ENCODE measurements at regions not wholly inside any gene's neighbourhood (a gene's known extent, or its start where the extent isn't known, plus 50 kb on each side); places are given as distances from the start of the nearest gene placed in this dataset.

DNA sequence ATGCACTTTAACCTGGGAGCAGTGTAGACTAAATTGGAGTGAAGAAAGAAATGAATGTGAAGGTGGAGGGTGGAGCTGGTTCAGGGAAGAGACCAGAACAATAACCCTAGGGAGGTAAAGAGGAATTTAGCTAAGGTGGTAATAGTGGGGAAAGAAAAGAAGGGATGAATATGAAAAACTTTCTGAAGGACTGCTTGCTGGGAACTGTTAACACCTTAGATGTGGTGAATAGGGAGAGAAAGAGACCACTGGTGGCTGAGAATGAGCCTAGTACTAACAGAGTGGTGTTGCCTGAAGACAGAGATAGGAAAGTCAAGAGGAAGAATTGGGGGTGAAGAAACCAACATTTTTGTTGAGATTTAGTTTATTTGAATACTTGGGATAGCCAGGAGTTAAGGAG, 78.4 kb upstream of the HS3ST5 start:
- H3K4me1 Mint-ChIP-seq = no peaks in the 10 kb centered on the region

DNA sequence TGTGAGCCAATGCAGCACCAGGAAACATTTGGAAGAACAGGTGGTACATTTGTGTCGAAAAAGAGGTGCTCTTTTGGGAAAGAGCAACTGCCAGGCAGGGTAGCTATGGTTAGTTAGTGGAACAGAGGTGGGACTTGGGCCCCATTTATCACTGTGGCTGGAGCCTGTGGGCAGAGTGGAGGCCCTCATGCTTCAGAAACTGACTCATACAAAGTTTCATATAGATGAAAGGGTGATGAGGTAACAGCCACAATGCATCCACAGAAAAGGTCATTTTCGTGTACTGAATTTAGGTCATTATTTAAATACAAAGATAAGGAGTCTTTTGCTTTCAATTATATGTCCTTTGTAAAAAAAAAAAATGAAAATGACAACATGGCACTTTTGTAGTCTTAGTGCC, 76.4 kb upstream of the HS3ST5 start:
- H3K27ac Mint-ChIP-seq = no peak overlapping the region
- H3K9me3 Mint-ChIP-seq = peaks cover 1% of the 10 kb centered on the region
- no peaks in the 10 kb centered on the region for H3K4me1 Mint-ChIP-seq
- ATAC-seq (ENCODE audit: low read depth) (no peak), DNase-seq (ENCODE audit: low spot score in 2 of 2) (no peak)
- no peaks in the 10 kb centered on the region for H3K27me3 Mint-ChIP-seq
- H3K36me3 Mint-ChIP-seq = no peaks in the 10 kb centered on the region
- no peak overlapping the region for H3K4me3 Mint-ChIP-seq

More for the DNA sequence above, 78.4 kb upstream of the HS3ST5 start:
- no peak overlapping the region for H3K4me3 Mint-ChIP-seq
- H3K27me3 Mint-ChIP-seq = no peaks in the 10 kb centered on the region
- DNase-seq (ENCODE audit: low spot score in 2 of 2) (no peak), ATAC-seq (ENCODE audit: low read depth) (no peak)
- no peaks in the 10 kb centered on the region for H3K36me3 Mint-ChIP-seq
- H3K9me3 Mint-ChIP-seq = peaks cover 6% of the 10 kb centered on the region
- no peak overlapping the region for H3K27ac Mint-ChIP-seq

DNA sequence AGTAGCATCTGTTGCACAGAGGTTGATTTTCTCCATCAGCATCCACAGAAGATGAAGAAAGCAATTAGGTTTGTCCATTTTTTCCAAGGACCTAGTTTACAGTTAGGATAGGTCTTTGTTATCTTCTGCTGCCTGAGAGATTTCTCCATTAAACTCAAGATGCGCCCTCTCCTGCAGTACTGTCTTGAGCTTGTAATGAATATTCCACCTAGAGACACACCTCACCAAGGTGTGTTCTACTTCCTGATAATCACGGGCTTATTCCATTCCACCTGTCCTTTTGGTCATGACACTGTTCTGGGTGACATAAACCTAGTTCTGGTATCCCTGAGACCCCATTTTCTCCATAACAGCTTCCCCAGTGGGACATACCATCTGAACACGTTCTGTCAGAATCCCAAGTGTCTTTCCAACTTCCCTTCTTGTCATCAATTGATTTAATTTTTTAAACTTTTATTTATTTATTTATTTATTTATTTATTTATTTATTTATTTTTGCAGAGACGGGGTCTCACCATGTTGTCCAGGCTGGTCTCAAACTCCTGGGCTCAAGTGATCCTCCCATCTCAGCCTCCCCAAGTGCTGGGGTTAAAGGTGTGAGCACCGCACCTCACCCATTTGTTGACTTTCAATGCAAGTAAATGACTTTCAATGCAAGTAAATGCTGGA, 75.6 kb upstream of the HS3ST5 start:
- Mint-ChIP-seq H3K36me3 (no peaks in the 10 kb centered on the region), H3K27me3 (no peaks in the 10 kb centered on the region), H3K4me3 (no peak overlapping the region), H3K27ac (no peak overlapping the region), H3K9me3 (peaks cover 1% of the 10 kb centered on the region), H3K4me1 (no peaks in the 10 kb centered on the region)
- DNase-seq (ENCODE audit: low spot score in 2 of 2) = no peak
- ATAC-seq (ENCODE audit: low read depth) = no peak

DNA sequence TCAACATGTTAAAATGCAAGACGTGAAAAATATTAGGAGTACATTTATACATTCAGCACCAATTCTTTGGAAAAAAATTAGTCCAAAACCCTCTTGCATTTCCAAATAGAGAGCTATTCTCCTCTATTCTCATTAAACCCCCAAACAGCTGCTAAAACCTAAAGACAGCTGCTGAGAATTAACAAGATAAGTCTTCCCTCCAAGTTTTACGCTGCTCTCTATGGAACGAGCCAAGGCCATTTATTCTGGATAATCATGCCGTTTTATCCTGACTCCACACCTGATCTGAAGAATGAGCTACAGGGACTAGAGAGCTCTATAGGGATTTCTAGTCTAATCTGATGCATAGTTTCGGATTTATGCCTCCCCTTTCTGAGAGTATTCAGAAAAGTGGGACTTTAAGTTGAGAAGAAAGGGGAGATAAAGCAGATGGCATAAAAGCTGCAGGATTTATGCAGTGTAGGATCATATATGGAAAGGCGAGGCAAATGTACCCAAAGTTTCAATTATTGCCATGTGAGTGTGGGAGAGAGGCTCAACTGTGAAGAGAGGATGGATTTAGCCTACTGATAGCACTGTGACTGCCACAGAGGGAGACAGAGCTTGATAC, 64.7 kb upstream of the HS3ST5 start:
- Mint-ChIP-seq H3K4me1 (no peaks in the 10 kb centered on the region), H3K36me3 (no peaks in the 10 kb centered on the region), H3K27ac (no peak overlapping the region), H3K27me3 (no peaks in the 10 kb centered on the region), H3K9me3 (peaks cover 1% of the 10 kb centered on the region), H3K4me3 (no peak overlapping the region)
- DNase-seq (ENCODE audit: low spot score in 2 of 2) = no peak
- ATAC-seq (ENCODE audit: low read depth) = no peak

DNA sequence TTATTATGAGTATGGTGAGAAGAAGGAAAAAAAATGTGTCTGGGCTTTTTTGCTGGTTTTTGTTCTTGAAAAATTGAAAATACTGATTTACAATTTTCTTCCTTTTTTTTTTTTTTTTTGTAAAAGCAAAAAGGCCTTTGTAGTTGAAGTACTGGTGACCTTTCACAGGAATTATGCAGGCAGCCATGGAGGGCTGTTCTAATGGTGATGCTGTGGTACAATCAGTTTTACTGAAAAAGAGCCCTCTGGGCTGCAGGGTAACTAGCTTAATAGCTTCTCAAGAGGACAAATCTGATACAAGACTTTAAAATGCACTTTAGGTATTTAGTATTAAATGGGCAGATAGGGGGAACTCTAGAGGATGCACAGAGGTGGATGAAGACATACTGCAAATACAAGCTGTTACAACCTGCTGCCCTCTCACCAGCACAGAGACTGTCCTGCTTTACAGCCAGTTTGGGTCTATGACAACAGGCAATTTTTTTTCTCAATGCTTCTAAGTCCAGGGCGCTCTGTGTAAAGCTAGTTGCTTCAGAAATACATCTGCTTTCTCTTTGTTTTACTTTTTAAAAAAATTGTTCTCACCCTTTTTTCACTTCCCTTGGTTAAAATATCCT, 61.6 kb upstream of the HS3ST5 start:
- Mint-ChIP-seq H3K4me1 (no peaks in the 10 kb centered on the region), H3K9me3 (no peaks in the 10 kb centered on the region)

DNA sequence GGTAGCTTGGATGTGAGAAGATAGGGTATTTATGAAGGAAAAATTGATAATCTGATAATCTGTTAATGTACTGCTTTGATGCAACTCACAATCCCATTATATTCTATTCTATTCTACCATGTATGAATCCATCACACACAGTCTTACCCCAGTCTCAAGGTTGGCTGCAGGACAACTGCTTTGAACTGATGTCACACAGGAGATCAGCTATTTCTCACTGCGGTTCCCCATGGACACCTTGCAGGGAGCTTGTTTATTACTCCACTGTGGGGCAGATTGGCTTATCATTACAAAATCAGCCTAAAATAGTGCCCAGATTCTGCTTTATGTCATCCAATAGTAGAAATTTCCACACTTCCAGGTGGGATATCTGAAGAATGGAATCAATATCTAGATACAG, 61.0 kb upstream of the HS3ST5 start:
- Mint-ChIP-seq H3K36me3 (no peaks in the 10 kb centered on the region), H3K4me1 (no peaks in the 10 kb centered on the region), H3K27me3 (no peaks in the 10 kb centered on the region), H3K4me3 (no peak overlapping the region), H3K9me3 (no peaks in the 10 kb centered on the region), H3K27ac (no peak overlapping the region)
- ATAC-seq (ENCODE audit: low read depth) (no peak), DNase-seq (ENCODE audit: low spot score in 2 of 2) (no peak)

More for the DNA sequence above, 61.6 kb upstream of the HS3ST5 start:
- ATAC-seq (ENCODE audit: low read depth) = no peak
- Mint-ChIP-seq H3K27me3 (no peaks in the 10 kb centered on the region), H3K36me3 (no peaks in the 10 kb centered on the region), H3K4me3 (no peak overlapping the region), H3K27ac (no peak overlapping the region)
- no peak for DNase-seq (ENCODE audit: low spot score in 2 of 2)

DNA sequence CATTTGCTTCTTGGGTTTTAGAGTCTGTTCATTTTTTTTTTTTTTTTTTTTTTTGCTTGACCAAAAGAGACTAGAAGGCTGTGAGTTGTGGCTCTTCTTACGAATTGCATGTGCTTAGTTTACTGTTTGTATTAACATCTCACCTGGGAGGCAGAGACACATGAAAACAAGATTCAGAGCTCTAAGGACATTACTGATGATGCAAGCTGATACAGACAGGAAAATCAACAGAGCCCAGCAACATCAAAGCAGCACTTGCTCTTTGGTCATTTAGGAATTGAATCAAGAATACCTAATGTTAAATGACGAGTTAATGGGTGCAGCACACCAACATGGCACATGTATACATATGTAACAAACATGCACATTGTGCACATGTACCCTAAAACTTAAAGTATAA, 55.7 kb upstream of the HS3ST5 start:
- Mint-ChIP-seq H3K4me1 (no peaks in the 10 kb centered on the region), H3K27ac (no peak overlapping the region), H3K36me3 (no peaks in the 10 kb centered on the region), H3K4me3 (no peak overlapping the region), H3K27me3 (no peaks in the 10 kb centered on the region), H3K9me3 (no peaks in the 10 kb centered on the region)
- DNase-seq (ENCODE audit: low spot score in 2 of 2) = no peak
- ATAC-seq (ENCODE audit: low read depth) = no peak

Measured in memory B cell (primary cell).